H1 (cell line): ENCODE measurements at regions not wholly inside any gene's neighbourhood (a gene's known extent, or its start where the extent isn't known, plus 50 kb on each side); places are given as distances from the start of the nearest gene placed in this dataset.

Experiments
- BCL11A ChIP-seq, 2 experiments: IDR thresholded peaks; one replicate each; pipeline ENCODE4 v1.6.1; 2011; ENCODE audit warnings: low read depth in 2 of 2, low read length in 2 of 2, mild to moderate bottlenecking in 2 of 2
- CBX5 ChIP-seq: fragments of 300-800, 300-1000 bp; sonication (generic); IDR thresholded peaks from 2 replicates; pipeline ENCODE4 v1.7.1; 2016; ENCODE audit warnings: antibody characterized with exemption, low read length, low read depth
- CHD1 ChIP-seq: IDR thresholded peaks from 2 replicates; pipeline ENCODE4 v1.6.1; 2012; ENCODE audit warnings: low read depth, low read length, improper control_type of control experiment
- EGR1 ChIP-seq: IDR thresholded peaks from 2 replicates; pipeline ENCODE4 v1.6.1; 2011; ENCODE audit warnings: low read depth, low read length, borderline replicate concordance
- EP300 ChIP-seq, 2 experiments: IDR thresholded peaks; 1 replicate in 1 of 2; 2 replicates in 1 of 2; pipeline ENCODE4 v1.6.1; 2011 to 2012; ENCODE audit warnings: low read depth in 2 of 2, low read length in 2 of 2, mild to moderate bottlenecking in 2 of 2, borderline replicate concordance in 1 of 2, inconsistent platforms in 1 of 2, moderate library complexity in 1 of 2
- GABPA ChIP-seq: IDR thresholded peaks from 2 replicates; pipeline ENCODE4 v1.6.1; 2011; ENCODE audit warnings: mild to moderate bottlenecking, low read length, moderate library complexity, borderline replicate concordance; ENCODE audit not compliant: insufficient read depth
- POLR2A ChIP-seq, 2 experiments: IDR thresholded peaks; 1 replicate in 1 of 2; 2 replicates in 1 of 2; pipeline ENCODE4 v1.6.1; 2011; ENCODE audit warnings: low read depth in 2 of 2, low read length in 2 of 2, mild to moderate bottlenecking in 2 of 2; ENCODE audit errors: control extremely low read depth in 1 of 2
- POLR2AphosphoS5 ChIP-seq: IDR thresholded peaks from 2 replicates; pipeline ENCODE4 v1.6.1; 2011; ENCODE audit warnings: low read depth, low read length
- TEAD4 ChIP-seq: IDR thresholded peaks from 2 replicates; pipeline ENCODE4 v1.6.1; 2012; ENCODE audit warnings: low read depth, low read length, inconsistent platforms, mixed read lengths
- YY1 ChIP-seq: IDR thresholded peaks from 2 replicates; pipeline ENCODE4 v1.6.1; 2011; ENCODE audit warnings: low read depth, mild to moderate bottlenecking, low read length
- TF ChIP-seq, protein P1 (sequence below), 3 experiments: IDR thresholded peaks; 1 replicate in 2 of 3; 2 replicates in 1 of 3; pipeline versions ENCODE4 v1.5.1 to v1.6.1; 2011; ENCODE audit warnings: low read length in 3 of 3, mild to moderate bottlenecking in 3 of 3, inconsistent platforms in 2 of 3, low read depth in 1 of 3, moderate library complexity in 1 of 3; ENCODE audit not compliant: insufficient read depth in 1 of 3; ENCODE audit errors: control extremely low read depth in 1 of 3

DNA sequence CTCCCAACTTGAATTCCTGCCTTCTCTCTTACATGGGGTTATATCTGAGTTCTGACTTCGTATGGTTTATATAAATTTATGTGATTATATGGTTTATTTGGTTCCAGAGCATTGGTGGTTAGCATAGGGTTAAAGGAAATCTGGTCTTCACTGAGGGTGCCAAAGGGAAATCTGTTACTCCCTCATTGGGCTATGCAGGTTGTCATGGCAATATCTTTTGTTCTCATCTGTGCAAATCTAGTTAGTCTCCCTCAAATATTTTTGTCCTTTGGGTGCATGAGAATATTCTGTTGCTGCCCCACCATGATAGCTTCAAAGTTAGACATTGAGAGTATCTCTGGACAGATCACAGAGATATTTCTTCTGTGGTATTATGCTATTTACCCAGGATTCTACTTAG lies 71.8 kb upstream of the OTUD4 start:
- TF ChIP-seq EP300 (IDR thresholded peaks at IDR 0.05; ENCODE audit: borderline replicate concordance in 1 of 2, low read depth in 2 of 2, low read length in 2 of 2) (no peak), YY1 (no peak), GABPA (no peak), CBX5 (no peak), TEAD4 (no peak), POLR2AphosphoS5 (no peak), BCL11A (IDR thresholded peaks at IDR 0.05; ENCODE audit: low read depth in 2 of 2, low read length in 2 of 2) (no peak), POLR2A (IDR thresholded peaks at IDR 0.05; ENCODE audit: control extremely low read depth in 1 of 2, low read depth in 2 of 2, low read length in 2 of 2) (no peak), EGR1 (no peak), CHD1 (no peak)
- TF ChIP-seq, protein P1, sequence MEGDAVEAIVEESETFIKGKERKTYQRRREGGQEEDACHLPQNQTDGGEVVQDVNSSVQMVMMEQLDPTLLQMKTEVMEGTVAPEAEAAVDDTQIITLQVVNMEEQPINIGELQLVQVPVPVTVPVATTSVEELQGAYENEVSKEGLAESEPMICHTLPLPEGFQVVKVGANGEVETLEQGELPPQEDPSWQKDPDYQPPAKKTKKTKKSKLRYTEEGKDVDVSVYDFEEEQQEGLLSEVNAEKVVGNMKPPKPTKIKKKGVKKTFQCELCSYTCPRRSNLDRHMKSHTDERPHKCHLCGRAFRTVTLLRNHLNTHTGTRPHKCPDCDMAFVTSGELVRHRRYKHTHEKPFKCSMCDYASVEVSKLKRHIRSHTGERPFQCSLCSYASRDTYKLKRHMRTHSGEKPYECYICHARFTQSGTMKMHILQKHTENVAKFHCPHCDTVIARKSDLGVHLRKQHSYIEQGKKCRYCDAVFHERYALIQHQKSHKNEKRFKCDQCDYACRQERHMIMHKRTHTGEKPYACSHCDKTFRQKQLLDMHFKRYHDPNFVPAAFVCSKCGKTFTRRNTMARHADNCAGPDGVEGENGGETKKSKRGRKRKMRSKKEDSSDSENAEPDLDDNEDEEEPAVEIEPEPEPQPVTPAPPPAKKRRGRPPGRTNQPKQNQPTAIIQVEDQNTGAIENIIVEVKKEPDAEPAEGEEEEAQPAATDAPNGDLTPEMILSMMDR (IDR thresholded peaks at IDR 0.05; ENCODE audit: control extremely low read depth in 1 of 3, insufficient read depth in 1 of 3, low read depth in 1 of 3, low read length in 3 of 3): no peak
